ENCODE measurements at regions not wholly inside any gene's neighbourhood (a gene's known extent, or its start where the extent isn't known, plus 50 kb on each side); places are given as distances from the start of the nearest gene placed in this dataset.
"Not testable (repeated sequence)": the region's sequence is repeated elsewhere in the genome, so short reads cannot be mapped to it uniquely, and the experiment has no call there.

GRCh38 chrX:137118136-137118535 is 84.3 kb upstream of the GPR101 start:
- TF ChIP-seq TAF1 (IDR thresholded peaks at IDR 0.05; ENCODE audit: borderline replicate concordance, low read depth, low read length) (no peak), POLR2A (IDR thresholded peaks at IDR 0.05; ENCODE audit: low read depth, low read length) (no peak), POLR2AphosphoS5 (IDR thresholded peaks at IDR 0.05; ENCODE audit: low read depth, low read length) (no peak)
- no peak for DNase-seq (ENCODE audit: insufficient read length)
- FAIRE-seq = no peak

GRCh38 chrX:137107877-137108276 is 74.1 kb upstream of the GPR101 start:
- FAIRE-seq; DNase-seq (ENCODE audit: insufficient read length): not testable (repeated sequence)

- TF ChIP-seq POLR2A (IDR thresholded peaks at IDR 0.05; ENCODE audit: low read depth, low read length) = no peak
- TF ChIP-seq POLR2AphosphoS5 (IDR thresholded peaks at IDR 0.05; ENCODE audit: low read depth, low read length) = no peak
- no peak for TF ChIP-seq TAF1 (IDR thresholded peaks at IDR 0.05; ENCODE audit: borderline replicate concordance, low read depth, low read length)
These were observed 67.6 kb upstream of the GPR101 start for GRCh38 chrX:137101273-137101990.

More at GRCh38 chrX:137101273-137101990, 67.6 kb upstream of the GPR101 start:
- FAIRE-seq = no peak
- no peak for DNase-seq (ENCODE audit: insufficient read length)

Data from GM12892 (cell line).